ENCODE measurements at regions not wholly inside any gene's neighbourhood (a gene's known extent, or its start where the extent isn't known, plus 50 kb on each side); places are given as distances from the start of the nearest gene placed in this dataset.

DNA sequence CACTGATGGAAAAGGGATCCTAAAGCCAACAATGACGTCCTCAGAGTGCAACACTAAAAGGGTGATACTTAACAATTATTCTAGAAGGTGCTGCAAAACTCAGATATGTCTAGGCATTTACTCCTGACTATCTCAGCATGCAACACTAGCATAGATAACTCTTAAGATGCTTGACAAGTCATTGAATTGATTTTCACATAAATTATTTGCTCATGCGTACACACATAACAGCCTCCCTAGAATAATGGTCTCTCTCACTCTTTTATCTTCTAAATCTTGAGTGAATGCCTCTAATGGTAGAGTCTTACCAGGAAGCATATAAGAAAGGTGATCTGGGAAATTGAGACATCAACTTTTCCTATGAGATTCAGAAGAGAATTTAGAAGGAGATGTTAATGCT is 1283.7 kb downstream of the MRPL39 start:
- Mint-ChIP-seq H3K27me3 (no peaks in the 10 kb centered on the region), H3K4me3 (no peak overlapping the region), H3K9me3 (ENCODE audit: insufficient read depth) (peaks cover 2% of the 10 kb centered on the region), H3K4me1 (no peaks in the 10 kb centered on the region), H3K27ac (no peak overlapping the region)
- DNase-seq (no peak), ATAC-seq (ENCODE audit: low read depth) (no peak)
- no peak overlapping the region for H3K27ac ChIP-seq (ENCODE audit: low read length in 2 of 2)
- WGBS (ENCODE audit: insufficient coverage), result no CpG with 5 or more reads among the region's 2 CpGs
- no peaks in the 10 kb centered on the region for H3K36me3 ChIP-seq (replicated peaks in 1 of 2; ENCODE audit: control extremely low read depth in 1 of 2, control insufficient read depth in 1 of 2, extremely low read depth in 1 of 2, insufficient read depth in 2 of 2, low read length in 1 of 2)
- H3K27me3 ChIP-seq (replicated peaks in 1 of 4; ENCODE audit: control extremely low read depth in 1 of 4, control insufficient read depth in 3 of 4, insufficient read depth in 4 of 4, low read length in 3 of 4), result no peaks in the 10 kb centered on the region
- no peaks in the 10 kb centered on the region for H3K4me1 ChIP-seq (ENCODE audit: control insufficient read depth in 2 of 2, insufficient read depth in 2 of 2, low read length in 2 of 2)
- no peak overlapping the region for H3K4me2 ChIP-seq (replicated peaks; ENCODE audit: low read depth, low read length, poor library complexity, severe bottlenecking)
- H3K9me3 ChIP-seq (ENCODE audit: control extremely low read depth in 1 of 3, control insufficient read depth in 2 of 3, insufficient read depth in 1 of 3, low read length in 2 of 3), result no peaks in the 10 kb centered on the region
- no peak overlapping the region for H3K4me3 ChIP-seq (ENCODE audit: control extremely low read depth in 1 of 5, extremely low read depth in 1 of 5, insufficient read depth in 1 of 5, low read depth in 2 of 5, low read length in 4 of 5)
- CTCF ChIA-PET, result no interaction called here
- H3K9ac ChIP-seq (ENCODE audit: low read length), result no peak overlapping the region
- no peak for TF ChIP-seq EZH2 (IDR thresholded peaks at IDR 0.05; ENCODE audit: borderline replicate concordance, insufficient read depth, low read depth, low read length, poor library complexity, severe bottlenecking)
- TF ChIP-seq, protein P1, sequence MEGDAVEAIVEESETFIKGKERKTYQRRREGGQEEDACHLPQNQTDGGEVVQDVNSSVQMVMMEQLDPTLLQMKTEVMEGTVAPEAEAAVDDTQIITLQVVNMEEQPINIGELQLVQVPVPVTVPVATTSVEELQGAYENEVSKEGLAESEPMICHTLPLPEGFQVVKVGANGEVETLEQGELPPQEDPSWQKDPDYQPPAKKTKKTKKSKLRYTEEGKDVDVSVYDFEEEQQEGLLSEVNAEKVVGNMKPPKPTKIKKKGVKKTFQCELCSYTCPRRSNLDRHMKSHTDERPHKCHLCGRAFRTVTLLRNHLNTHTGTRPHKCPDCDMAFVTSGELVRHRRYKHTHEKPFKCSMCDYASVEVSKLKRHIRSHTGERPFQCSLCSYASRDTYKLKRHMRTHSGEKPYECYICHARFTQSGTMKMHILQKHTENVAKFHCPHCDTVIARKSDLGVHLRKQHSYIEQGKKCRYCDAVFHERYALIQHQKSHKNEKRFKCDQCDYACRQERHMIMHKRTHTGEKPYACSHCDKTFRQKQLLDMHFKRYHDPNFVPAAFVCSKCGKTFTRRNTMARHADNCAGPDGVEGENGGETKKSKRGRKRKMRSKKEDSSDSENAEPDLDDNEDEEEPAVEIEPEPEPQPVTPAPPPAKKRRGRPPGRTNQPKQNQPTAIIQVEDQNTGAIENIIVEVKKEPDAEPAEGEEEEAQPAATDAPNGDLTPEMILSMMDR (IDR thresholded peaks at IDR 0.05), result no peak
- POLR2A ChIA-PET, result no interaction called here
- no peak overlapping the region for H2AFZ ChIP-seq (ENCODE audit: insufficient read depth, low read depth, low read length, poor library complexity, severe bottlenecking)
- intact Hi-C loops (cut with micrococcal nuclease), result no loop called here
- H4K20me1 ChIP-seq (ENCODE audit: control insufficient read depth, insufficient read depth, low read length, poor library complexity, severe bottlenecking), result no peaks in the 10 kb centered on the region
- H3K79me2 ChIP-seq (ENCODE audit: control insufficient read depth, insufficient read depth, low read length), result no peaks in the 10 kb centered on the region

DNA sequence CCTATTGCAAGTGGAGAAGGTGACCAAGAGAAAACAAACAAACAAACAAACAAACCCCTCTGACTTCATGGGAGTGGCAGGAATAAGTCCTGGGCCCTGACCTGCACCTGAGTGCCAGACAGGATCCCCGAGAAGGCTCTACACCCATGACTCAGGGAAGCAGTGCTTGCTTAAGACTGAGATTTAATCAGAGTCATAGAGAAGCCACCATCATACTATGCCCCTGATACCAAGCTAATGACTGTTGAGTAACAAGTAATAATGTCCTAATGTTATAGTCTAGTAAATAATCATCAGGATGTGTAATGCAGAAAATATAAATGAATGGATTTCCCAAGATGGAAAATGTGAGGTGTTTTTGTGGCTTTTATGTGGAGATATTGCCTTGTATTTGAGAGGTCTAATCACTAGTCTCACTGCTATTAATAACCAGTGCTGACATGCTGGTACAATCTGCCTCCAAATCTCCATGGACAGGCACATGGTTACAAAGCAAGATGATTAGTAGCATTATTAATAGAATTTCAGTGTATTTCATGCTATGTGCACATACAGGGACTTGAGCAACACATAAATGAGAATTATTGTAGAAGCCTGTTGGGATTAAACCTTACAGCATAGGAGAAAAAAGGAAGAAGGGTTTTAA is 1290.9 kb downstream of the MRPL39 start:
- CTCF ChIA-PET, result no interaction called here
- Histone ChIP-seq H3K36me3 (replicated peaks in 1 of 2; ENCODE audit: control extremely low read depth in 1 of 2, control insufficient read depth in 1 of 2, extremely low read depth in 1 of 2, insufficient read depth in 2 of 2, low read length in 1 of 2) (no peaks in the 10 kb centered on the region), H3K9me3 (ENCODE audit: control extremely low read depth in 1 of 3, control insufficient read depth in 2 of 3, insufficient read depth in 1 of 3, low read length in 2 of 3) (no peaks in the 10 kb centered on the region), H3K4me1 (ENCODE audit: control insufficient read depth in 2 of 2, insufficient read depth in 2 of 2, low read length in 2 of 2) (no peaks in the 10 kb centered on the region), H3K4me2 (replicated peaks; ENCODE audit: low read depth, low read length, poor library complexity, severe bottlenecking) (no peak overlapping the region), H2AFZ (ENCODE audit: insufficient read depth, low read depth, low read length, poor library complexity, severe bottlenecking) (no peak overlapping the region), H3K79me2 (ENCODE audit: control insufficient read depth, insufficient read depth, low read length) (no peaks in the 10 kb centered on the region), H3K27ac (ENCODE audit: low read length in 2 of 2) (no peak overlapping the region), H3K27me3 (replicated peaks in 1 of 4; ENCODE audit: control extremely low read depth in 1 of 4, control insufficient read depth in 3 of 4, insufficient read depth in 4 of 4, low read length in 3 of 4) (no peaks in the 10 kb centered on the region), H4K20me1 (ENCODE audit: control insufficient read depth, insufficient read depth, low read length, poor library complexity, severe bottlenecking) (no peaks in the 10 kb centered on the region), H3K9ac (ENCODE audit: low read length) (no peak overlapping the region), H3K4me3 (ENCODE audit: control extremely low read depth in 1 of 5, extremely low read depth in 1 of 5, insufficient read depth in 1 of 5, low read depth in 2 of 5, low read length in 4 of 5) (no peak overlapping the region)
- no peak for DNase-seq
- no peaks in the 10 kb centered on the region for H3K27me3 Mint-ChIP-seq
- no CpG with 5 or more reads among the region's 1 CpG for WGBS (ENCODE audit: insufficient coverage)
- POLR2A ChIA-PET, result no interaction called here
- no peaks in the 10 kb centered on the region for H3K9me3 Mint-ChIP-seq (ENCODE audit: insufficient read depth)
- no peak overlapping the region for H3K4me3 Mint-ChIP-seq
- intact Hi-C loops (cut with micrococcal nuclease), result no loop called here
- no peak for ATAC-seq (ENCODE audit: low read depth)
- H3K4me1 Mint-ChIP-seq, result no peaks in the 10 kb centered on the region
- TF ChIP-seq EZH2 (IDR thresholded peaks at IDR 0.05; ENCODE audit: borderline replicate concordance, insufficient read depth, low read depth, low read length, poor library complexity, severe bottlenecking), result no peak
- TF ChIP-seq, protein P1 (IDR thresholded peaks at IDR 0.05), result no peak
- no peak overlapping the region for H3K27ac Mint-ChIP-seq

All from B cell (primary cell).